Parathyroid adenoma (tissue), 2 donors: ENCODE measurements at regions not wholly inside any gene's neighbourhood (a gene's known extent, or its start where the extent isn't known, plus 50 kb on each side); places are given as distances from the start of the nearest gene placed in this dataset.

Source experiments
- H2AFZ ChIP-seq: fragments of 300-600 bp; sonication (generic); one replicate; pipeline ENCODE4 v1.7.0; 2017; ENCODE audit warnings: antibody characterized with exemption, mild to moderate bottlenecking
- H3K27ac ChIP-seq: fragments of 300-600 bp; sonication (generic); one replicate; pipeline ENCODE4 v1.7.0; 2017
- H3K27me3 ChIP-seq: fragments of 300-600 bp; sonication (generic); one replicate; pipeline ENCODE4 v1.7.0; 2017; ENCODE audit warnings: low read length; ENCODE audit not compliant: control insufficient read depth, insufficient read depth
- H3K36me3 ChIP-seq: fragments of 300-600 bp; sonication (generic); one replicate; pipeline ENCODE4 v1.7.0; 2017; ENCODE audit warnings: low read length; ENCODE audit not compliant: control insufficient read depth, insufficient read depth
- H3K4me1 ChIP-seq: fragments of 300-600 bp; sonication (generic); one replicate; pipeline ENCODE4 v1.7.0; 2017; ENCODE audit warnings: control low read depth
- H3K4me2 ChIP-seq: fragments of 300-600 bp; sonication (generic); one replicate; pipeline ENCODE4 v1.7.0; 2017; ENCODE audit warnings: low read length
- H3K4me3 ChIP-seq: fragments of 300-600 bp; sonication (generic); one replicate; pipeline ENCODE4 v1.7.0; 2017; ENCODE audit warnings: low read depth, low read length
- H3K79me2 ChIP-seq: fragments of 300-600 bp; sonication (generic); one replicate; pipeline ENCODE4 v1.7.0; 2017; ENCODE audit warnings: control low read depth
- H3K9ac ChIP-seq: fragments of 300-600 bp; sonication (generic); one replicate; pipeline ENCODE4 v1.7.0; 2017; ENCODE audit warnings: mild to moderate bottlenecking
- H3K9me3 ChIP-seq: fragments of 300-600 bp; sonication (generic); one replicate; pipeline ENCODE4 v1.7.0; 2017; ENCODE audit warnings: low read length; ENCODE audit not compliant: control insufficient read depth
- CTCF ChIP-seq: fragments of 300-600 bp; sonication (generic); IDR thresholded peaks from one replicate; pipeline ENCODE4 v1.7.0; 2017; ENCODE audit warnings: antibody characterized with exemption, mild to moderate bottlenecking
- donor health status: primary hyperparathyroidism.

GRCh38 chr6:104653781-104654180 is 205.9 kb downstream of the HACE1 start:
- no peaks in the 10 kb centered on the region for H3K9me3 ChIP-seq
- H3K27ac ChIP-seq = no peak overlapping the region
- no peak overlapping the region for H3K4me2 ChIP-seq
- H2AFZ ChIP-seq = no peak overlapping the region
- H3K36me3 ChIP-seq = no peaks in the 10 kb centered on the region
- H3K27me3 ChIP-seq = no peaks in the 10 kb centered on the region
- no peak overlapping the region for H3K4me3 ChIP-seq
- H3K79me2 ChIP-seq = no peaks in the 10 kb centered on the region
- H3K4me1 ChIP-seq = no peaks in the 10 kb centered on the region
- TF ChIP-seq CTCF = no peak
- no peak overlapping the region for H3K9ac ChIP-seq

- H3K9ac ChIP-seq = no peak overlapping the region
- no peak overlapping the region for H3K4me3 ChIP-seq
- no peaks in the 10 kb centered on the region for H3K79me2 ChIP-seq
- H2AFZ ChIP-seq = no peak overlapping the region
- no peaks in the 10 kb centered on the region for H3K36me3 ChIP-seq
- H3K4me2 ChIP-seq = no peak overlapping the region
- H3K27me3 ChIP-seq = no peaks in the 10 kb centered on the region
- no peaks in the 10 kb centered on the region for H3K4me1 ChIP-seq
- H3K27ac ChIP-seq = no peak overlapping the region
- H3K9me3 ChIP-seq = no peaks in the 10 kb centered on the region
- no peak for TF ChIP-seq CTCF
Observed at GRCh38 chr6:104648347-104648746, 211.4 kb downstream of the HACE1 start.

GRCh38 chr6:104644848-104645247 is 214.9 kb downstream of the HACE1 start:
- TF ChIP-seq CTCF = no peak
- no peaks in the 10 kb centered on the region for H3K79me2 ChIP-seq
- no peak overlapping the region for H2AFZ ChIP-seq
- H3K9ac ChIP-seq = no peak overlapping the region
- no peaks in the 10 kb centered on the region for H3K27me3 ChIP-seq
- H3K36me3 ChIP-seq = no peaks in the 10 kb centered on the region
- no peaks in the 10 kb centered on the region for H3K9me3 ChIP-seq
- H3K27ac ChIP-seq = no peak overlapping the region
- no peaks in the 10 kb centered on the region for H3K4me1 ChIP-seq
- H3K4me3 ChIP-seq = no peak overlapping the region
- H3K4me2 ChIP-seq = no peak overlapping the region

- Histone ChIP-seq H3K36me3 (no peaks in the 10 kb centered on the region), H3K9me3 (no peaks in the 10 kb centered on the region), H3K4me1 (no peaks in the 10 kb centered on the region), H3K79me2 (no peaks in the 10 kb centered on the region), H3K27me3 (no peaks in the 10 kb centered on the region), H3K27ac (no peak overlapping the region), H3K9ac (no peak overlapping the region), H3K4me3 (no peak overlapping the region), H2AFZ (no peak overlapping the region), H3K4me2 (no peak overlapping the region)
- no peak for TF ChIP-seq CTCF
Observed at GRCh38 chr6:104642871-104643270, 216.8 kb downstream of the HACE1 start.

GRCh38 chr6:104640761-104641160 is 219.0 kb downstream of the HACE1 start:
- no peak overlapping the region for H3K4me3 ChIP-seq
- H3K27ac ChIP-seq = no peak overlapping the region

More at GRCh38 chr6:104640761-104641160, 219.0 kb downstream of the HACE1 start:
- no peaks in the 10 kb centered on the region for H3K27me3 ChIP-seq
- H2AFZ ChIP-seq = no peak overlapping the region
- no peak for TF ChIP-seq CTCF
- no peak overlapping the region for H3K9ac ChIP-seq
- no peaks in the 10 kb centered on the region for H3K36me3 ChIP-seq
- no peaks in the 10 kb centered on the region for H3K9me3 ChIP-seq
- no peak overlapping the region for H3K4me2 ChIP-seq
- no peaks in the 10 kb centered on the region for H3K4me1 ChIP-seq
- no peaks in the 10 kb centered on the region for H3K79me2 ChIP-seq
